ENCODE measurements at regions not wholly inside any gene's neighbourhood (a gene's known extent, or its start where the extent isn't known, plus 50 kb on each side); places are given as distances from the start of the nearest gene placed in this dataset.

DNA sequence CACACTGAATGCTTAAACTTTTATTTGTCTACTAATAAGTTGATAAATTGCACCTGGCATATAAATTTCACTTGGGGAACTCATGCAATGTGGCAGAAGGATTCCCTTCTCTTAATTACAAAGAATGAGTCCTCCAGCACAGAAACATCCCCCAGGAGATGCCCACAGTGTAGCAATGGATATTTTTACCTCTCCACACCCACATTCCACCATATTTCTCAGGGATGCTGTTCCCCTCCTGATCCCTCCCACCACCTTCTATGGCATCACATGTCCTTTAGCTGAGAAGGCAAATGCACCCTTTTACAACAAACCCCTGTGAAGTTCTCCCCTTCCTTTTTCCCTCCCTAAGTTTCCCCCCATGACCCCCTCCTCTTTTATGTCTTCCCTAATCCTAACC, 56.1 kb upstream of the UBASH3B start:
- TF ChIP-seq, protein P1, sequence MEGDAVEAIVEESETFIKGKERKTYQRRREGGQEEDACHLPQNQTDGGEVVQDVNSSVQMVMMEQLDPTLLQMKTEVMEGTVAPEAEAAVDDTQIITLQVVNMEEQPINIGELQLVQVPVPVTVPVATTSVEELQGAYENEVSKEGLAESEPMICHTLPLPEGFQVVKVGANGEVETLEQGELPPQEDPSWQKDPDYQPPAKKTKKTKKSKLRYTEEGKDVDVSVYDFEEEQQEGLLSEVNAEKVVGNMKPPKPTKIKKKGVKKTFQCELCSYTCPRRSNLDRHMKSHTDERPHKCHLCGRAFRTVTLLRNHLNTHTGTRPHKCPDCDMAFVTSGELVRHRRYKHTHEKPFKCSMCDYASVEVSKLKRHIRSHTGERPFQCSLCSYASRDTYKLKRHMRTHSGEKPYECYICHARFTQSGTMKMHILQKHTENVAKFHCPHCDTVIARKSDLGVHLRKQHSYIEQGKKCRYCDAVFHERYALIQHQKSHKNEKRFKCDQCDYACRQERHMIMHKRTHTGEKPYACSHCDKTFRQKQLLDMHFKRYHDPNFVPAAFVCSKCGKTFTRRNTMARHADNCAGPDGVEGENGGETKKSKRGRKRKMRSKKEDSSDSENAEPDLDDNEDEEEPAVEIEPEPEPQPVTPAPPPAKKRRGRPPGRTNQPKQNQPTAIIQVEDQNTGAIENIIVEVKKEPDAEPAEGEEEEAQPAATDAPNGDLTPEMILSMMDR (IDR thresholded peaks at IDR 0.05): no peak
- no peak for TF ChIP-seq POLR2A (IDR thresholded peaks at IDR 0.05)
- no peak for TF ChIP-seq POLR2AphosphoS5 (IDR thresholded peaks at IDR 0.05)
- TF ChIP-seq EP300 (IDR thresholded peaks at IDR 0.05): no peak
